ENCODE measurements at regions not wholly inside any gene's neighbourhood (a gene's known extent, or its start where the extent isn't known, plus 50 kb on each side); places are given as distances from the start of the nearest gene placed in this dataset.

- peaks cover 0 to 2% of the 10 kb centered on the region in 2 donors for H3K9me3 ChIP-seq
- H3K27ac ChIP-seq = no peak overlapping the region
Measured at GRCh38 chr6:164315376-164315775, 900.9 kb downstream of the QKI start.

GRCh38 chr6:164308339-164308738, 893.8 kb downstream of the QKI start:
- intact Hi-C loops (cut with DNase I) = no loop called here
- DNase-seq (no peak), ATAC-seq (no peak)
- H3K4me1 ChIP-seq = no peaks in the 10 kb centered on the region
- H3K36me3 ChIP-seq = no peaks in the 10 kb centered on the region
- H3K27me3 ChIP-seq = no peaks in the 10 kb centered on the region
- peaks cover 0 to 40% of the 10 kb centered on the region in 2 donors for H3K9me3 ChIP-seq
- TF ChIP-seq CTCF (IDR thresholded peaks at IDR 0.05) = no peak
- no peak overlapping the region for H3K4me3 ChIP-seq
- no peak overlapping the region for H3K27ac ChIP-seq

More at GRCh38 chr6:164315376-164315775, 900.9 kb downstream of the QKI start:
- H3K27me3 ChIP-seq = no peaks in the 10 kb centered on the region
- no peak for TF ChIP-seq CTCF (IDR thresholded peaks at IDR 0.05)
- H3K4me1 ChIP-seq = no peaks in the 10 kb centered on the region
- intact Hi-C loops (cut with DNase I) = no loop called here
- H3K4me3 ChIP-seq = no peak overlapping the region
- DNase-seq = no peak
- H3K36me3 ChIP-seq = no peaks in the 10 kb centered on the region
- no peak for ATAC-seq

- no peak for DNase-seq
- TF ChIP-seq CTCF (IDR thresholded peaks at IDR 0.05) = no peak
- Histone ChIP-seq H3K27me3 (no peaks in the 10 kb centered on the region), H3K9me3 (peaks cover 0 to 25% of the 10 kb centered on the region in 2 donors), H3K27ac (no peak overlapping the region), H3K36me3 (no peaks in the 10 kb centered on the region), H3K4me3 (no peak overlapping the region), H3K4me1 (no peaks in the 10 kb centered on the region)
- no peak for ATAC-seq
- intact Hi-C loops (cut with DNase I) = no loop called here
Measured at GRCh38 chr6:164303102-164303964, 888.8 kb downstream of the QKI start.

GRCh38 chr6:164296411-164296810, 881.9 kb downstream of the QKI start:
- H3K27ac ChIP-seq = no peak overlapping the region
- peaks cover 0 to 18% of the 10 kb centered on the region in 2 donors for H3K9me3 ChIP-seq
- H3K4me1 ChIP-seq = no peaks in the 10 kb centered on the region
- DNase-seq (no peak), ATAC-seq (no peak)
- no peak for TF ChIP-seq CTCF (IDR thresholded peaks at IDR 0.05)
- no peaks in the 10 kb centered on the region for H3K27me3 ChIP-seq
- H3K4me3 ChIP-seq = no peak overlapping the region
- no peaks in the 10 kb centered on the region for H3K36me3 ChIP-seq
- intact Hi-C loops (cut with DNase I) = no loop called here

- Histone ChIP-seq H3K27ac (no peak overlapping the region), H3K4me1 (no peaks in the 10 kb centered on the region), H3K36me3 (no peaks in the 10 kb centered on the region), H3K27me3 (no peaks in the 10 kb centered on the region), H3K4me3 (no peak overlapping the region), H3K9me3 (peaks cover 0 to 34% of the 10 kb centered on the region in 2 donors)
- no peak for TF ChIP-seq CTCF (IDR thresholded peaks at IDR 0.05)
- intact Hi-C loops (cut with DNase I) = no loop called here
- ATAC-seq (no peak), DNase-seq (no peak)
Measured at GRCh38 chr6:164294047-164294784, 879.7 kb downstream of the QKI start.
